PC-9 (cell line): ENCODE measurements at regions not wholly inside any gene's neighbourhood (a gene's known extent, or its start where the extent isn't known, plus 50 kb on each side); places are given as distances from the start of the nearest gene placed in this dataset.
A peak's percentile ranks its signal among the peaks of the same experiment; 100 is the strongest.

ENCODE experiments used
- BruUV-seq: library from RNA; stranded (reverse); fragments of 400-500 nt; replicated peaks from 2 replicates; lab custom pipeline; 2021; lab: Mats Ljungman, UMichigan
- CTCF ChIA-PET: fragments of 300-600 bp; sonication (Branson Sonifier 250); formaldehyde crosslinking; loops from one replicate; lab custom pipeline; 2022; ENCODE audit warnings: antibody characterized with exemption; lab: Charles Lee
- POLR2A ChIA-PET: fragments of 300-600 bp; sonication (Branson Sonifier 250); formaldehyde crosslinking; loops from one replicate; lab custom pipeline; 2022; ENCODE audit warnings: antibody characterized with exemption; ENCODE audit not compliant: unreplicated experiment; lab: Charles Lee
- DNase-seq, 2 experiments: peaks; one replicate each; pipeline versions ENCODE4 v3.0.0 to v3.0.0-alpha.2; 2015 to 2022; ENCODE audit warnings: mixed read lengths in 1 of 2
- H2AFZ ChIP-seq: fragments of 200-600 bp; sonication (generic); 2 replicates; pipeline ENCODE4 v1.8.1; 2017; ENCODE audit warnings: antibody characterized with exemption
- H3F3A ChIP-seq: fragments of 200-600 bp; sonication (generic); 2 replicates; pipeline ENCODE4 v1.8.1; 2017; ENCODE audit warnings: antibody characterized with exemption, mild to moderate bottlenecking, low read depth; ENCODE audit not compliant: insufficient read depth
- H3K27ac ChIP-seq: fragments of 200-600 bp; sonication (generic); 2 replicates; pipeline ENCODE4 v1.6.1; 2016; ENCODE audit warnings: mixed run types
- H3K27me3 ChIP-seq: fragments of 200-600 bp; sonication (generic); 2 replicates; pipeline ENCODE4 v1.6.1; 2016; ENCODE audit warnings: low read depth, mixed run types; ENCODE audit not compliant: insufficient read depth
- H3K36me3 ChIP-seq: fragments of 200-600 bp; sonication (generic); 2 replicates; pipeline ENCODE4 v1.6.1; 2016; ENCODE audit warnings: low read depth, mixed run types
- H3K4me1 ChIP-seq: fragments of 200-600 bp; sonication (generic); replicated peaks from 2 replicates; pipeline ENCODE4 v1.6.1; 2016; ENCODE audit warnings: mixed run types; ENCODE audit not compliant: insufficient read depth
- H3K4me2 ChIP-seq: fragments of 200-600 bp; sonication (generic); 2 replicates; pipeline ENCODE4 v1.6.1; 2017; ENCODE audit warnings: mixed run types
- H3K4me3 ChIP-seq: fragments of 200-600 bp; sonication (generic); 2 replicates; pipeline ENCODE4 v1.6.1; 2016; ENCODE audit warnings: mixed run types
- H3K79me2 ChIP-seq: fragments of 200-600 bp; sonication (generic); 2 replicates; pipeline ENCODE4 v1.6.1; 2017; ENCODE audit warnings: low read depth, mixed run types
- H3K9me2 ChIP-seq: fragments of 200-600 bp; sonication (generic); 2 replicates; pipeline ENCODE4 v1.8.1; 2017; ENCODE audit warnings: mild to moderate bottlenecking; ENCODE audit not compliant: insufficient read depth
- H3K9me3 ChIP-seq: fragments of 200-600 bp; sonication (generic); 2 replicates; pipeline ENCODE4 v1.8.1; 2016; ENCODE audit warnings: low read depth; ENCODE audit not compliant: insufficient read depth
- H4K20me1 ChIP-seq: fragments of 200-600 bp; sonication (generic); 2 replicates; pipeline ENCODE4 v1.8.1; 2017; ENCODE audit not compliant: insufficient read depth
- EZH2 ChIP-seq: fragments of 200-600 bp; sonication (generic); IDR thresholded peaks from 2 replicates; pipeline ENCODE4 v1.8.0; 2017; ENCODE audit warnings: antibody characterized with exemption, low read depth
- intact Hi-C: fragments of 100-400 bp; cut with micrococcal nuclease; formaldehyde crosslinking; loops from one replicate; pipeline ENCODE4 v1.10.0; 2022; ENCODE audit not compliant: unreplicated experiment
- TF ChIP-seq, protein P1 (sequence below): fragments of 200-600 bp; sonication (generic); conservative IDR thresholded peaks from 2 replicates; pipeline ENCODE4 v1.6.1; 2017; ENCODE audit warnings: mixed run types, antibody characterized with exemption, mild to moderate bottlenecking, moderate library complexity

GRCh38 chr5:39697881-39698280 is 273.1 kb upstream of the DAB2 start:
- DNase-seq: no peak
- H3K27ac ChIP-seq: no peak overlapping the region
- no peaks in the 10 kb centered on the region for H4K20me1 ChIP-seq
- ChIA-PET CTCF (no interaction called here), POLR2A (no interaction called here)
- TF ChIP-seq, protein P1, sequence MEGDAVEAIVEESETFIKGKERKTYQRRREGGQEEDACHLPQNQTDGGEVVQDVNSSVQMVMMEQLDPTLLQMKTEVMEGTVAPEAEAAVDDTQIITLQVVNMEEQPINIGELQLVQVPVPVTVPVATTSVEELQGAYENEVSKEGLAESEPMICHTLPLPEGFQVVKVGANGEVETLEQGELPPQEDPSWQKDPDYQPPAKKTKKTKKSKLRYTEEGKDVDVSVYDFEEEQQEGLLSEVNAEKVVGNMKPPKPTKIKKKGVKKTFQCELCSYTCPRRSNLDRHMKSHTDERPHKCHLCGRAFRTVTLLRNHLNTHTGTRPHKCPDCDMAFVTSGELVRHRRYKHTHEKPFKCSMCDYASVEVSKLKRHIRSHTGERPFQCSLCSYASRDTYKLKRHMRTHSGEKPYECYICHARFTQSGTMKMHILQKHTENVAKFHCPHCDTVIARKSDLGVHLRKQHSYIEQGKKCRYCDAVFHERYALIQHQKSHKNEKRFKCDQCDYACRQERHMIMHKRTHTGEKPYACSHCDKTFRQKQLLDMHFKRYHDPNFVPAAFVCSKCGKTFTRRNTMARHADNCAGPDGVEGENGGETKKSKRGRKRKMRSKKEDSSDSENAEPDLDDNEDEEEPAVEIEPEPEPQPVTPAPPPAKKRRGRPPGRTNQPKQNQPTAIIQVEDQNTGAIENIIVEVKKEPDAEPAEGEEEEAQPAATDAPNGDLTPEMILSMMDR: no peak
- TF ChIP-seq EZH2: no peak
- intact Hi-C loops: no loop called here
- H3K9me3 ChIP-seq: no peaks in the 10 kb centered on the region
- no peak overlapping the region for H3K4me2 ChIP-seq
- no peaks in the 10 kb centered on the region for H3K4me1 ChIP-seq
- H3K4me3 ChIP-seq: no peak overlapping the region
- H3K36me3 ChIP-seq: no peaks in the 10 kb centered on the region
- no peaks in the 10 kb centered on the region for H3K79me2 ChIP-seq
- BruUV-seq: no TSS peak
- H3F3A ChIP-seq: no peaks in the 10 kb centered on the region
- no peaks in the 10 kb centered on the region for H3K9me2 ChIP-seq
- H3K27me3 ChIP-seq: no peaks in the 10 kb centered on the region
- H2AFZ ChIP-seq: no peak overlapping the region

GRCh38 chr5:39696672-39697398 is 272.1 kb upstream of the DAB2 start:
- Histone ChIP-seq H3K4me3 (no peak overlapping the region), H3K27ac (no peak overlapping the region), H3F3A (no peaks in the 10 kb centered on the region), H3K27me3 (no peaks in the 10 kb centered on the region), H2AFZ (no peak overlapping the region), H3K79me2 (no peaks in the 10 kb centered on the region), H3K4me1 (no peaks in the 10 kb centered on the region), H4K20me1 (no peaks in the 10 kb centered on the region), H3K4me2 (no peak overlapping the region), H3K36me3 (no peaks in the 10 kb centered on the region), H3K9me2 (no peaks in the 10 kb centered on the region), H3K9me3 (no peaks in the 10 kb centered on the region)
- no TSS peak for BruUV-seq
- TF ChIP-seq, protein P1: no peak
- TF ChIP-seq EZH2: no peak
- ChIA-PET POLR2A (no interaction called here), CTCF (interaction anchor here (0.6 kb wide), 1 partner anchor 16 kb away, joined by 3 read pairs; no protein-coding TSS in a partner anchor)
- no peak for DNase-seq
- intact Hi-C loops: no loop called here

DNA sequence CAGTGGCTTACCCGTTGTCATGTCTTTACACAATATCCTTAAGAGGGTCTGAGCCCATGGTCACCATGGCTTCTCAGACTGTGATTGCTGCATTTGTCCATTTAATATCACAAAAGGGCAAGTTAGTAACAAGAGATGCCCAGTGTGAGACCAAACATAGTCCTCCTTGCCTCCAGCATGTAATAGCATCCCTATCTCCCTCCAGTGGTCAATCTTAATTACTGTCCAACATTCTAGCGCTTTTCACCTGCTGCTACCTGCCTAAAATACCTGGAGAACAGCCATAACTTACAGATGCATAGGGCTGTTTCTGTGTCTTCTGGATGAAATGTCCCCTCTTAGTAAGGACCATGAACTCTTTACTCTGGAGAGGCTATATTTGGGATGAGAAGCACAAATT is 267.2 kb upstream of the DAB2 start:
- CTCF ChIA-PET: no interaction called here

More for the DNA sequence above, 267.2 kb upstream of the DAB2 start:
- H3K36me3 ChIP-seq: no peaks in the 10 kb centered on the region
- TF ChIP-seq EZH2: no peak
- TF ChIP-seq, protein P1: peak; percentile 62
- H3K4me1 ChIP-seq: no peaks in the 10 kb centered on the region
- no peaks in the 10 kb centered on the region for H3K27me3 ChIP-seq
- no peak overlapping the region for H2AFZ ChIP-seq
- POLR2A ChIA-PET: no interaction called here
- no peak for DNase-seq
- no peak overlapping the region for H3K4me2 ChIP-seq
- H3K9me2 ChIP-seq: no peaks in the 10 kb centered on the region
- H3K4me3 ChIP-seq: no peak overlapping the region
- H4K20me1 ChIP-seq: no peaks in the 10 kb centered on the region
- BruUV-seq: no TSS peak
- intact Hi-C loops: loop anchor here (2.0 kb wide), 1 partner anchor 91 kb away; no protein-coding TSS in a partner anchor
- no peaks in the 10 kb centered on the region for H3F3A ChIP-seq
- H3K9me3 ChIP-seq: peaks cover 7% of the 10 kb centered on the region; the same call in 1 of the 2 replicates
- no peak overlapping the region for H3K27ac ChIP-seq
- H3K79me2 ChIP-seq: no peaks in the 10 kb centered on the region
